IMR-90 (cell line): ENCODE measurements at regions not wholly inside any gene's neighbourhood (a gene's known extent, or its start where the extent isn't known, plus 50 kb on each side); places are given as distances from the start of the nearest gene placed in this dataset.

Experiments
- ATAC-seq: fragments of 200-7000 bp; cut with Tn5 transposase; 2 replicates; pipeline ENCODE4 v1.9.1; 2020; ENCODE audit warnings: low read depth, mild to moderate bottlenecking, moderate library complexity
- BruUV-seq: library from RNA; stranded (reverse); fragments of 400-500 nt; replicated peaks from 2 replicates; lab custom pipeline; 2021; lab: Mats Ljungman, UMichigan
- CTCF ChIA-PET: fragments of 300-600 bp; formaldehyde crosslinking; extraction: SDS; loops from one replicate; lab custom pipeline; 2021; ENCODE audit warnings: antibody characterized with exemption; lab: Yijun Ruan, JAX
- POLR2A ChIA-PET: fragments of 300-600 bp; sonication (Branson Sonifier 250); formaldehyde crosslinking; loops from one replicate; lab custom pipeline; 2022; ENCODE audit warnings: antibody characterized with exemption; ENCODE audit not compliant: unreplicated experiment; lab: Charles Lee
- DNase-seq: peaks from one replicate; pipeline ENCODE4 v3.0.0; 2013
- H2AFZ ChIP-seq: replicated peaks from 2 replicates; pipeline ENCODE3; 2013; ENCODE audit warnings: low read length, mild to moderate bottlenecking; ENCODE audit not compliant: poor library complexity
- H2AK5ac ChIP-seq: 2 replicates; pipeline ENCODE4 v1.6.1; 2013; ENCODE audit warnings: low read depth, low read length, inconsistent platforms
- H2AK9ac ChIP-seq: replicated peaks from 2 replicates; pipeline ENCODE3; 2013; ENCODE audit warnings: mild to moderate bottlenecking, low read depth, low read length, moderate library complexity; ENCODE audit not compliant: poor library complexity
- H2BK120ac ChIP-seq: 2 replicates; pipeline ENCODE4 v1.6.1; 2013; ENCODE audit warnings: low read depth, low read length, inconsistent platforms
- H2BK15ac ChIP-seq: 3 replicates; pipeline ENCODE4 v1.6.1; 2013; ENCODE audit warnings: low read depth, low read length, inconsistent platforms
- H2BK20ac ChIP-seq: 2 replicates; pipeline ENCODE4 v1.6.1; 2013; ENCODE audit warnings: low read depth, mild to moderate bottlenecking, inconsistent platforms, low read length, moderate library complexity
- H2BK5ac ChIP-seq: 2 replicates; pipeline ENCODE4 v1.6.1; 2013; ENCODE audit warnings: mild to moderate bottlenecking, low read depth, low read length, inconsistent platforms; ENCODE audit not compliant: poor library complexity, severe bottlenecking
- H3K14ac ChIP-seq: replicated peaks from 2 replicates; pipeline ENCODE4 v1.6.1; 2013; ENCODE audit warnings: low read depth, low read length, inconsistent platforms
- H3K18ac ChIP-seq: 2 replicates; pipeline ENCODE4 v1.6.1; 2013; ENCODE audit warnings: low read depth, low read length, control low read depth
- H3K23ac ChIP-seq: 2 replicates; pipeline ENCODE4 v1.6.1; 2013; ENCODE audit warnings: low read depth, low read length, inconsistent platforms
- H3K27ac ChIP-seq: 2 replicates; pipeline ENCODE4 v1.5.1; 2013; ENCODE audit warnings: mild to moderate bottlenecking, control low read depth, low read length; ENCODE audit not compliant: insufficient read depth
- H3K27me3 ChIP-seq: 2 replicates; pipeline ENCODE4 v1.6.1; 2013; ENCODE audit warnings: low read length; ENCODE audit not compliant: control insufficient read depth, insufficient read depth
- H3K36me3 ChIP-seq: 2 replicates; pipeline ENCODE4 v1.6.1; 2013; ENCODE audit warnings: low read length, mixed read lengths; ENCODE audit not compliant: control insufficient read depth, insufficient read depth
- H3K4ac ChIP-seq: 2 replicates; pipeline ENCODE4 v1.6.1; 2013; ENCODE audit warnings: low read depth, low read length, inconsistent platforms
- H3K4me1 ChIP-seq: 2 replicates; pipeline ENCODE4 v1.6.1; 2013; ENCODE audit warnings: low read length, mixed read lengths; ENCODE audit not compliant: control insufficient read depth, insufficient read depth
- H3K4me2 ChIP-seq: 2 replicates; pipeline ENCODE4 v1.6.1; 2013; ENCODE audit warnings: low read depth, mild to moderate bottlenecking, control low read depth, low read length, moderate library complexity
- H3K4me3 ChIP-seq: 2 replicates; pipeline ENCODE4 v1.5.1; 2013; ENCODE audit warnings: low read depth, mild to moderate bottlenecking, control low read depth, low read length, moderate library complexity; ENCODE audit not compliant: insufficient read depth
- H3K56ac ChIP-seq: 2 replicates; pipeline ENCODE4 v1.6.1; 2013; ENCODE audit warnings: low read length, inconsistent platforms; ENCODE audit not compliant: insufficient read depth; ENCODE audit errors: extremely low read depth
- H3K79me1 ChIP-seq, 2 experiments: 2 replicates each; pipeline ENCODE4 v1.6.1; 2013; ENCODE audit warnings: low read length in 2 of 2, inconsistent platforms in 1 of 2, low read depth in 1 of 2
- H3K9ac ChIP-seq: 2 replicates; pipeline ENCODE4 v1.6.1; 2013; ENCODE audit warnings: low read depth, low read length, control low read depth
- H3K9me1 ChIP-seq: 2 replicates; pipeline ENCODE4 v1.6.1; 2013; ENCODE audit warnings: low read length, inconsistent platforms; ENCODE audit not compliant: insufficient read depth
- H3K9me3 ChIP-seq: 2 replicates; pipeline ENCODE4 v1.6.1; 2013; ENCODE audit warnings: low read length; ENCODE audit not compliant: control insufficient read depth, insufficient read depth
- H4K20me1 ChIP-seq: 2 replicates; pipeline ENCODE4 v1.6.1; 2013; ENCODE audit warnings: low read length, inconsistent platforms; ENCODE audit not compliant: insufficient read depth
- H4K5ac ChIP-seq: 2 replicates; pipeline ENCODE4 v1.6.1; 2013; ENCODE audit warnings: mild to moderate bottlenecking, low read depth, low read length, control low read depth
- H4K8ac ChIP-seq, 2 experiments: 2 replicates each; pipeline ENCODE4 v1.6.1; 2013; ENCODE audit warnings: low read depth in 2 of 2, low read length in 2 of 2, control low read depth in 1 of 2, inconsistent platforms in 1 of 2
- H4K91ac ChIP-seq: 2 replicates; pipeline ENCODE4 v1.6.1; 2013; ENCODE audit warnings: low read depth, low read length, inconsistent platforms; ENCODE audit not compliant: insufficient read depth
- BHLHE40 ChIP-seq: fragments of 150-350 bp; IDR thresholded peaks from 2 replicates; pipeline ENCODE4 v1.6.1; 2016; ENCODE audit warnings: mild to moderate bottlenecking, low read depth, low read length
- CEBPB ChIP-seq: IDR thresholded peaks from 2 replicates; pipeline ENCODE4 v1.6.1; 2012; ENCODE audit warnings: low read depth, low read length, improper control_type of control experiment
- CHD1 ChIP-seq: IDR thresholded peaks from 2 replicates; pipeline ENCODE4 v1.6.1; 2012; ENCODE audit warnings: low read depth, low read length, improper control_type of control experiment
- CTCF ChIP-seq: conservative IDR thresholded peaks from 2 replicates; pipeline ENCODE4 v1.5.1; 2012; ENCODE audit warnings: mild to moderate bottlenecking, low read depth, low read length, improper control_type of control experiment
- ELK1 ChIP-seq: fragments of 150-350 bp; IDR thresholded peaks from 2 replicates; pipeline ENCODE4 v1.6.1; 2016; ENCODE audit warnings: low read depth, mild to moderate bottlenecking, low read length, moderate library complexity, borderline replicate concordance
- FOS ChIP-seq: fragments of 150-350 bp; IDR thresholded peaks from 2 replicates; pipeline ENCODE4 v1.6.1; 2016; ENCODE audit warnings: low read depth, low read length
- MAFK ChIP-seq: IDR thresholded peaks from 2 replicates; pipeline ENCODE4 v1.6.1; 2012; ENCODE audit warnings: low read depth, low read length, improper control_type of control experiment
- MAZ ChIP-seq: IDR thresholded peaks from 2 replicates; pipeline ENCODE4 v1.6.1; 2012; ENCODE audit warnings: low read depth, mild to moderate bottlenecking, low read length, improper control_type of control experiment, moderate library complexity, borderline replicate concordance
- MXI1 ChIP-seq: IDR thresholded peaks from 2 replicates; pipeline ENCODE4 v1.6.1; 2012; ENCODE audit warnings: low read depth, mild to moderate bottlenecking, low read length, moderate library complexity, borderline replicate concordance
- NFE2L2 ChIP-seq: fragments of 150-350 bp; IDR thresholded peaks from 2 replicates; pipeline ENCODE4 v1.6.1; 2016; ENCODE audit warnings: low read depth, mild to moderate bottlenecking, low read length
- POLR2A ChIP-seq: IDR thresholded peaks from 2 replicates; pipeline ENCODE4 v1.6.1; 2012; ENCODE audit warnings: mild to moderate bottlenecking, low read depth, low read length
- RAD21 ChIP-seq: IDR thresholded peaks from 2 replicates; pipeline ENCODE4 v1.6.1; 2012; ENCODE audit warnings: low read length, improper control_type of control experiment
- RCOR1 ChIP-seq: IDR thresholded peaks from 2 replicates; pipeline ENCODE4 v1.6.1; 2012; ENCODE audit warnings: mild to moderate bottlenecking, low read length, improper control_type of control experiment; ENCODE audit not compliant: insufficient replicate concordance
- RFX5 ChIP-seq: IDR thresholded peaks from 2 replicates; pipeline ENCODE4 v1.8.0; 2012; ENCODE audit warnings: low read depth, mild to moderate bottlenecking, low read length, moderate library complexity
- SMC3 ChIP-seq: fragments of 150-350 bp; IDR thresholded peaks from 2 replicates; pipeline ENCODE4 v1.6.1; 2016; ENCODE audit warnings: low read depth, mild to moderate bottlenecking, antibody characterized with exemption, low read length, moderate library complexity
- USF2 ChIP-seq: fragments of 150-350 bp; IDR thresholded peaks from 2 replicates; pipeline ENCODE4 v1.6.1; 2017; ENCODE audit warnings: mild to moderate bottlenecking, antibody characterized with exemption, low read length, low read depth
- WGBS, 2 experiments: methylation state at CpG; one replicate each; pipeline versions ENCODE4 v1.1.5 to v1.1.7; 2013; ENCODE audit warnings: missing lambda C conversion rate in 2 of 2; ENCODE audit not compliant: insufficient read length in 1 of 2; ENCODE audit errors: extremely low coverage in 2 of 2; 5-methylcytosine and 5-hydroxymethylcytosine counted together
- dilution Hi-C: fragments of 300-500 bp; cut with HindIII; formaldehyde crosslinking; loops from one replicate; pipeline ENCODE4 v1.14.3; 2018; ENCODE audit warnings: low sequenced_read_pairs; ENCODE audit not compliant: unreplicated experiment
- in situ Hi-C: fragments of 300-500 bp; cut with MboI; formaldehyde crosslinking; loops from 3 replicates; pipeline ENCODE4 v1.14.3; 2019; ENCODE audit warnings: low sequenced_read_pairs, inconsistent platforms, mixed read lengths
- intact Hi-C: fragments of 100-400 bp; cut with micrococcal nuclease; formaldehyde crosslinking; loops from 2 replicates; pipeline ENCODE4 v1.10.0; 2022

GRCh38 chr4:143025081-143025704, 159.5 kb upstream of the USP38 start:
- POLR2A ChIA-PET: no interaction called here
- Histone ChIP-seq H4K20me1 (no peaks in the 10 kb centered on the region), H3K4me1 (no peaks in the 10 kb centered on the region), H2BK5ac (no peak overlapping the region), H3K27me3 (no peaks in the 10 kb centered on the region), H4K5ac (no peak overlapping the region), H2BK15ac (no peak overlapping the region), H4K8ac (no peak overlapping the region), H3K9me3 (no peaks in the 10 kb centered on the region), H2AK9ac (no peak overlapping the region), H3K36me3 (no peaks in the 10 kb centered on the region), H2AK5ac (no peak overlapping the region), H2BK120ac (no peak overlapping the region), H4K91ac (no peak overlapping the region), H2BK20ac (no peak overlapping the region), H3K9me1 (no peaks in the 10 kb centered on the region), H3K27ac (no peak overlapping the region), H3K4me3 (no peak overlapping the region), H3K14ac (no peak overlapping the region), H2AFZ (peak overlapping the region; percentile 16), H3K23ac (no peak overlapping the region), H3K4me2 (no peak overlapping the region), H3K18ac (no peak overlapping the region), H3K4ac (no peak overlapping the region), H3K79me1 (no peaks in the 10 kb centered on the region), H3K56ac (no peak overlapping the region), H3K9ac (no peak overlapping the region)
- in situ Hi-C loops (no loop called here), dilution Hi-C loops (no loop called here), intact Hi-C loops (loop anchor here (1.0 to 5.0 kb wide), 3 partner anchors 170 to 898 kb away; no protein-coding TSS in a partner anchor)
- CTCF ChIA-PET: no interaction called here
- WGBS, 2 experiments: 80% methylated on average over 1 of the region's 3 CpGs; no CpG with 5 or more reads in 1 of the 2 experiments
- TF ChIP-seq POLR2A (no peak), CEBPB (no peak), RCOR1 (no peak), MXI1 (no peak), FOS (no peak), MAZ (no peak), RFX5 (no peak), MAFK (no peak), ELK1 (no peak), CHD1 (no peak), CTCF (0 out of 2 replicates have a peak, but pooled peaks have one; percentile 19), SMC3 (no peak), RAD21 (peak; percentile 28), USF2 (no peak), BHLHE40 (no peak), NFE2L2 (peak; percentile 67)
- DNase-seq (peak; percentile 33), ATAC-seq (peak; percentile 85)
- no TSS peak for BruUV-seq
